HepG2 (cell line): ENCODE measurements at regions not wholly inside any gene's neighbourhood (a gene's known extent, or its start where the extent isn't known, plus 50 kb on each side); places are given as distances from the start of the nearest gene placed in this dataset.

ENCODE experiments used
- ADNP ChIP-seq: sonication (generic); formaldehyde crosslinking; IDR thresholded peaks from 2 replicates; pipeline ENCODE4 v1.4.0; 2020; ENCODE audit warnings: missing genetic modification reagents
- ATF3 ChIP-seq: sonication (generic); formaldehyde crosslinking; IDR thresholded peaks from 2 replicates; pipeline ENCODE4 v1.4.0; 2020; ENCODE audit warnings: missing genetic modification reagents
- EHMT2 ChIP-seq: fragments of 200-600 bp; sonication (generic); IDR thresholded peaks from 2 replicates; pipeline ENCODE4 v1.7.0; 2017; ENCODE audit warnings: antibody characterized with exemption, low read depth, low read length, borderline replicate concordance
- FOSL2 ChIP-seq: sonication (generic); formaldehyde crosslinking; IDR thresholded peaks from 2 replicates; pipeline ENCODE4 v1.4.0; 2020; ENCODE audit warnings: missing genetic modification reagents
- MATR3 ChIP-seq: sonication (generic); formaldehyde crosslinking; IDR thresholded peaks from 2 replicates; pipeline ENCODE4 v1.4.0; 2020; ENCODE audit warnings: missing genetic modification reagents
- NR2F2 ChIP-seq: IDR thresholded peaks from 2 replicates; pipeline ENCODE4 v1.6.1; 2012; ENCODE audit warnings: low read depth, inconsistent platforms, borderline replicate concordance
- SALL1 ChIP-seq: sonication (generic); formaldehyde crosslinking; IDR thresholded peaks from 2 replicates; pipeline ENCODE4 v1.8.0; 2022; ENCODE audit warnings: mild to moderate bottlenecking, missing genetic modification reagents
- SAP130 ChIP-seq: IDR thresholded peaks from 2 replicates; pipeline ENCODE4 v1.6.1; 2016; ENCODE audit warnings: low read depth
- TFDP2 ChIP-seq: sonication (generic); formaldehyde crosslinking; IDR thresholded peaks from 2 replicates; pipeline ENCODE4 v1.4.0; 2020; ENCODE audit warnings: missing genetic modification reagents
- ZBTB38 ChIP-seq: sonication (generic); formaldehyde crosslinking; IDR thresholded peaks from 2 replicates; pipeline ENCODE4 v1.5.1; 2020; ENCODE audit warnings: mild to moderate bottlenecking, missing genetic modification reagents
- ZNF292 ChIP-seq: sonication (generic); formaldehyde crosslinking; IDR thresholded peaks from 2 replicates; pipeline ENCODE4 v1.8.1; 2022; ENCODE audit warnings: mild to moderate bottlenecking, low read depth, missing genetic modification reagents, borderline replicate concordance
- ZNF343 ChIP-seq: sonication (generic); formaldehyde crosslinking; IDR thresholded peaks from 2 replicates; pipeline ENCODE4 v1.4.0; 2020; ENCODE audit warnings: mild to moderate bottlenecking, missing genetic modification reagents
- ZNF558 ChIP-seq: sonication (generic); formaldehyde crosslinking; IDR thresholded peaks from 2 replicates; pipeline ENCODE4 v1.9.0; 2022; ENCODE audit warnings: mild to moderate bottlenecking, missing genetic modification reagents, borderline replicate concordance
- ZSCAN9 ChIP-seq: IDR thresholded peaks from 2 replicates; pipeline ENCODE4 v1.6.1; 2016; ENCODE audit warnings: borderline replicate concordance
- TF ChIP-seq, protein P1 (sequence below): sonication (generic); formaldehyde crosslinking; conservative IDR thresholded peaks from 2 replicates; pipeline ENCODE4 v1.4.0; 2020; ENCODE audit warnings: mild to moderate bottlenecking, missing genetic modification reagents, moderate library complexity
- TF ChIP-seq, protein P2 (sequence below): sonication (generic); formaldehyde crosslinking; IDR thresholded peaks from 2 replicates; pipeline ENCODE4 v1.4.0; 2020; ENCODE audit warnings: missing genetic modification reagents, borderline replicate concordance
- TF ChIP-seq, protein P3 (sequence below): sonication (generic); formaldehyde crosslinking; IDR thresholded peaks from 2 replicates; pipeline ENCODE4 v1.5.1; 2020; ENCODE audit warnings: missing genetic modification reagents, mild to moderate bottlenecking, borderline replicate concordance
- TF ChIP-seq, protein P4 (sequence below): IDR thresholded peaks from 2 replicates; pipeline ENCODE4 v1.6.1; 2016; ENCODE audit warnings: missing compliant biosample characterization, missing genetic modification reagents, borderline replicate concordance

DNA sequence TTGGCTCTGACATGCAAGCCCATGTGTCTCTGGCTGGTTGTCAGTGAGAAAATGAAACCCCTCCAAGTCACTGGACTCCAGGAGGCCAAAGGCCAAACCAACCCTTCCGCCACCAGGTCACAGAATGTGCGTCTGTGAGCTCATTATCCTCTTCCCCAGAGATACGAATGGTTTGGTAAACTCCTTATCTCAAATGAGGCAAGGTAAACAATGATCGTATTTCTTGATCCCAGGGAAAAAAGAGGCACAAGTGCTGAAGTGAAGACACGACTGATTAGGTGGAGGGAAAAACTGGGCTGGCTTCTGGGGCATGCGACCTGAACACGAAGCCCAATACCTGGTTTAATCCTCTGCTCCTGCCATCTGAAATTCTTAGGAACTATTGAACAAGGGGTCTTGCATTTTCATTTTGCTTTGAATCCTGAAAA is 70.6 kb upstream of the ARID5B start (continued):
- TF ChIP-seq SAP130 (CRISPR knock-in tag) (peak; percentile 48), ZBTB38 (CRISPR knock-in tag) (no peak), ZNF343 (CRISPR knock-in tag) (no peak), ZNF558 (no peak), TFDP2 (CRISPR knock-in tag) (peak; percentile 35; the same call in 1 of the 2 replicates), ZSCAN9 (CRISPR knock-in tag) (no peak), ADNP (no peak), SALL1 (CRISPR knock-in tag) (peak; percentile 46), EHMT2 (no peak), FOSL2 (CRISPR knock-in tag) (0 out of 2 replicates have a peak, but pooled peaks have one; percentile 23), ZNF292 (peak; percentile 62; the same call in 1 of the 2 replicates), MATR3 (CRISPR knock-in tag) (no peak), ATF3 (CRISPR knock-in tag) (no peak), NR2F2 (0 out of 2 replicates have a peak, but pooled peaks have one; percentile 22)
- TF ChIP-seq, protein P1, sequence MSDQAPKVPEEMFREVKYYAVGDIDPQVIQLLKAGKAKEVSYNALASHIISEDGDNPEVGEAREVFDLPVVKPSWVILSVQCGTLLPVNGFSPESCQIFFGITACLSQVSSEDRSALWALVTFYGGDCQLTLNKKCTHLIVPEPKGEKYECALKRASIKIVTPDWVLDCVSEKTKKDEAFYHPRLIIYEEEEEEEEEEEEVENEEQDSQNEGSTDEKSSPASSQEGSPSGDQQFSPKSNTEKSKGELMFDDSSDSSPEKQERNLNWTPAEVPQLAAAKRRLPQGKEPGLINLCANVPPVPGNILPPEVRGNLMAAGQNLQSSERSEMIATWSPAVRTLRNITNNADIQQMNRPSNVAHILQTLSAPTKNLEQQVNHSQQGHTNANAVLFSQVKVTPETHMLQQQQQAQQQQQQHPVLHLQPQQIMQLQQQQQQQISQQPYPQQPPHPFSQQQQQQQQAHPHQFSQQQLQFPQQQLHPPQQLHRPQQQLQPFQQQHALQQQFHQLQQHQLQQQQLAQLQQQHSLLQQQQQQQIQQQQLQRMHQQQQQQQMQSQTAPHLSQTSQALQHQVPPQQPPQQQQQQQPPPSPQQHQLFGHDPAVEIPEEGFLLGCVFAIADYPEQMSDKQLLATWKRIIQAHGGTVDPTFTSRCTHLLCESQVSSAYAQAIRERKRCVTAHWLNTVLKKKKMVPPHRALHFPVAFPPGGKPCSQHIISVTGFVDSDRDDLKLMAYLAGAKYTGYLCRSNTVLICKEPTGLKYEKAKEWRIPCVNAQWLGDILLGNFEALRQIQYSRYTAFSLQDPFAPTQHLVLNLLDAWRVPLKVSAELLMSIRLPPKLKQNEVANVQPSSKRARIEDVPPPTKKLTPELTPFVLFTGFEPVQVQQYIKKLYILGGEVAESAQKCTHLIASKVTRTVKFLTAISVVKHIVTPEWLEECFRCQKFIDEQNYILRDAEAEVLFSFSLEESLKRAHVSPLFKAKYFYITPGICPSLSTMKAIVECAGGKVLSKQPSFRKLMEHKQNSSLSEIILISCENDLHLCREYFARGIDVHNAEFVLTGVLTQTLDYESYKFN (CRISPR knock-in tag): no peak; the same call in 1 of the 2 replicates
- TF ChIP-seq, protein P2, sequence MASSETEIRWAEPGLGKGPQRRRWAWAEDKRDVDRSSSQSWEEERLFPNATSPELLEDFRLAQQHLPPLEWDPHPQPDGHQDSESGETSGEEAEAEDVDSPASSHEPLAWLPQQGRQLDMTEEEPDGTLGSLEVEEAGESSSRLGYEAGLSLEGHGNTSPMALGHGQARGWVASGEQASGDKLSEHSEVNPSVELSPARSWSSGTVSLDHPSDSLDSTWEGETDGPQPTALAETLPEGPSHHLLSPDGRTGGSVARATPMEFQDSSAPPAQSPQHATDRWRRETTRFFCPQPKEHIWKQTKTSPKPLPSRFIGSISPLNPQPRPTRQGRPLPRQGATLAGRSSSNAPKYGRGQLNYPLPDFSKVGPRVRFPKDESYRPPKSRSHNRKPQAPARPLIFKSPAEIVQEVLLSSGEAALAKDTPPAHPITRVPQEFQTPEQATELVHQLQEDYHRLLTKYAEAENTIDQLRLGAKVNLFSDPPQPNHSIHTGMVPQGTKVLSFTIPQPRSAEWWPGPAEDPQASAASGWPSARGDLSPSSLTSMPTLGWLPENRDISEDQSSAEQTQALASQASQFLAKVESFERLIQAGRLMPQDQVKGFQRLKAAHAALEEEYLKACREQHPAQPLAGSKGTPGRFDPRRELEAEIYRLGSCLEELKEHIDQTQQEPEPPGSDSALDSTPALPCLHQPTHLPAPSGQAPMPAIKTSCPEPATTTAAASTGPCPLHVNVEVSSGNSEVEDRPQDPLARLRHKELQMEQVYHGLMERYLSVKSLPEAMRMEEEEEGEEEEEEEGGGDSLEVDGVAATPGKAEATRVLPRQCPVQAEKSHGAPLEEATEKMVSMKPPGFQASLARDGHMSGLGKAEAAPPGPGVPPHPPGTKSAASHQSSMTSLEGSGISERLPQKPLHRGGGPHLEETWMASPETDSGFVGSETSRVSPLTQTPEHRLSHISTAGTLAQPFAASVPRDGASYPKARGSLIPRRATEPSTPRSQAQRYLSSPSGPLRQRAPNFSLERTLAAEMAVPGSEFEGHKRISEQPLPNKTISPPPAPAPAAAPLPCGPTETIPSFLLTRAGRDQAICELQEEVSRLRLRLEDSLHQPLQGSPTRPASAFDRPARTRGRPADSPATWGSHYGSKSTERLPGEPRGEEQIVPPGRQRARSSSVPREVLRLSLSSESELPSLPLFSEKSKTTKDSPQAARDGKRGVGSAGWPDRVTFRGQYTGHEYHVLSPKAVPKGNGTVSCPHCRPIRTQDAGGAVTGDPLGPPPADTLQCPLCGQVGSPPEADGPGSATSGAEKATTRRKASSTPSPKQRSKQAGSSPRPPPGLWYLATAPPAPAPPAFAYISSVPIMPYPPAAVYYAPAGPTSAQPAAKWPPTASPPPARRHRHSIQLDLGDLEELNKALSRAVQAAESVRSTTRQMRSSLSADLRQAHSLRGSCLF (CRISPR knock-in tag): no peak
- TF ChIP-seq, protein P3, sequence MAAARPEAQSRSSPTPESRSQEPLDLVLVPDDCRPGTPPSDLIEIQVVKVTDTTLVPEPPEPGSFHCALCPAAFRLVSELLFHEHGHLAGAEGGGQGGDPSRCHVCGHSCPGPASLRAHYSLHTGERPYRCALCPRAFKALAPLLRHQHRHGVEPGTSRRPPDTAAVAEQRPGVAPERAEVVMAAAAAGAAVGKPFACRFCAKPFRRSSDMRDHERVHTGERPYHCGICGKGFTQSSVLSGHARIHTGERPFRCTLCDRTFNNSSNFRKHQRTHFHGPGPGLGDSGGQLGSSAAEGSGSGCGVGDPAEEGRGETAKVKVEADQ (CRISPR knock-in tag): no peak
- TF ChIP-seq, protein P4, sequence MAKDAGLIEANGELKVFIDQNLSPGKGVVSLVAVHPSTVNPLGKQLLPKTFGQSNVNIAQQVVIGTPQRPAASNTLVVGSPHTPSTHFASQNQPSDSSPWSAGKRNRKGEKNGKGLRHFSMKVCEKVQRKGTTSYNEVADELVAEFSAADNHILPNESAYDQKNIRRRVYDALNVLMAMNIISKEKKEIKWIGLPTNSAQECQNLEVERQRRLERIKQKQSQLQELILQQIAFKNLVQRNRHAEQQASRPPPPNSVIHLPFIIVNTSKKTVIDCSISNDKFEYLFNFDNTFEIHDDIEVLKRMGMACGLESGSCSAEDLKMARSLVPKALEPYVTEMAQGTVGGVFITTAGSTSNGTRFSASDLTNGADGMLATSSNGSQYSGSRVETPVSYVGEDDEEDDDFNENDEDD (CRISPR knock-in tag): peak; percentile 77; the same call in 1 of the 2 replicates
